NCI-H2081 treated with DMSO at 0.1 percent for 48 hours (cell line): ENCODE measurements at regions not wholly inside any gene's neighbourhood (a gene's known extent, or its start where the extent isn't known, plus 50 kb on each side); places are given as distances from the start of the nearest gene placed in this dataset.
"Not testable (repeated sequence)": the region's sequence is repeated elsewhere in the genome, so short reads cannot be mapped to it uniquely, and the experiment has no call there.

Source experiments
- DNase-seq: peaks from one replicate; lab custom pipeline; 2025; lab: John Stamatoyannopoulos, UW

- DNase-seq = no peak
Observed at GRCh38 chr14:25436288-25436875, 386.4 kb upstream of the STXBP6 start.

- DNase-seq = no peak
Observed at GRCh38 chr14:25431211-25432076, 381.5 kb upstream of the STXBP6 start.

GRCh38 chr14:25430808-25431207 is 380.9 kb upstream of the STXBP6 start:
- no peak for DNase-seq

- no peak for DNase-seq
Observed at GRCh38 chr14:25412998-25413397, 363.1 kb upstream of the STXBP6 start.

- peak; percentile 23 for DNase-seq
Observed at GRCh38 chr14:25411781-25412757, 362.1 kb upstream of the STXBP6 start.

GRCh38 chr14:25406818-25407217 is 356.9 kb upstream of the STXBP6 start:
- DNase-seq = no peak

- DNase-seq = peak; percentile 26
Observed at GRCh38 chr14:25400607-25401206, 350.8 kb upstream of the STXBP6 start.

GRCh38 chr14:25396128-25396527 is 346.2 kb upstream of the STXBP6 start:
- no peak for DNase-seq

GRCh38 chr14:25394791-25395391 is 344.9 kb upstream of the STXBP6 start:
- DNase-seq = no peak

- DNase-seq = no peak
Observed at GRCh38 chr14:25394356-25394755, 344.4 kb upstream of the STXBP6 start.

GRCh38 chr14:25389948-25390347 is 340.0 kb upstream of the STXBP6 start:
- DNase-seq = no peak

GRCh38 chr14:25381498-25381897 is 331.6 kb upstream of the STXBP6 start:
- DNase-seq = no peak

GRCh38 chr14:25375639-25376038 is 325.7 kb upstream of the STXBP6 start:
- no peak for DNase-seq

- DNase-seq = no peak
Observed at GRCh38 chr14:25371068-25371467, 321.1 kb upstream of the STXBP6 start.

GRCh38 chr14:25370057-25370456 is 320.1 kb upstream of the STXBP6 start:
- not testable (repeated sequence) for DNase-seq

- DNase-seq = no peak
Observed at GRCh38 chr14:25358330-25358729, 308.4 kb upstream of the STXBP6 start.

- DNase-seq = no peak
Observed at GRCh38 chr14:25351269-25351668, 301.3 kb upstream of the STXBP6 start.

- no peak for DNase-seq
Observed at GRCh38 chr14:25350802-25351201, 300.9 kb upstream of the STXBP6 start.

GRCh38 chr14:25350021-25350420 is 300.1 kb upstream of the STXBP6 start:
- no peak for DNase-seq

- no peak for DNase-seq
Observed at GRCh38 chr14:25349269-25349668, 299.3 kb upstream of the STXBP6 start.

GRCh38 chr14:25340882-25341281 is 290.9 kb upstream of the STXBP6 start:
- no peak for DNase-seq

- no peak for DNase-seq
Observed at GRCh38 chr14:25322784-25323183, 272.8 kb upstream of the STXBP6 start.
